HG03520 (cell line): ENCODE measurements at regions not wholly inside any gene's neighbourhood (a gene's known extent, or its start where the extent isn't known, plus 50 kb on each side); places are given as distances from the start of the nearest gene placed in this dataset.

ENCODE experiments used
- ATAC-seq: cut with Tn5 transposase; IDR thresholded peaks from one replicate; pipeline ENCODE4 v1.9.1; 2021; ENCODE audit warnings: mild to moderate bottlenecking, moderate library complexity; ENCODE audit not compliant: unreplicated experiment

GRCh38 chr10:21265622-21266021, 259.9 kb downstream of the SKIDA1 start:
- no peak for ATAC-seq

GRCh38 chr10:21264271-21264670, 261.2 kb downstream of the SKIDA1 start:
- no peak for ATAC-seq

DNA sequence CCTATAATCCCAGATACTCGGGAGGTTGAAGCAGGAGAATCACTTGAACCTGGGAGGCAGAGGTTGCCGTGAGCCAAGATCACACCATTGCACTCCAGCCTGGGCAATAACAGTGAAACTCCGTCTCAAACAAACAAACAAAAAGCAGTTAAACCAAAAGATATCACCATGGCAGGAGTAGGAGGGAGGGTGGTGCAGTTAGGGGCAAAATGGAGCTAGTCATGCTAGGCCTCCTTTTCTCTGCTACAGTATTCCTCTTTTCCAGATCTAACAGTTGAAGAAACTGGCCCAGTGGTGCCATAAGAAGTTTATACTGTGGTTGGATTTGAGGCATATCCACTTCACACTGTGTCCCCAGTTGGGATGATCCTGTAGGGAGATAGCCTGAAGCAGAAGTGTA, 261.6 kb downstream of the SKIDA1 start:
- no peak for ATAC-seq

DNA sequence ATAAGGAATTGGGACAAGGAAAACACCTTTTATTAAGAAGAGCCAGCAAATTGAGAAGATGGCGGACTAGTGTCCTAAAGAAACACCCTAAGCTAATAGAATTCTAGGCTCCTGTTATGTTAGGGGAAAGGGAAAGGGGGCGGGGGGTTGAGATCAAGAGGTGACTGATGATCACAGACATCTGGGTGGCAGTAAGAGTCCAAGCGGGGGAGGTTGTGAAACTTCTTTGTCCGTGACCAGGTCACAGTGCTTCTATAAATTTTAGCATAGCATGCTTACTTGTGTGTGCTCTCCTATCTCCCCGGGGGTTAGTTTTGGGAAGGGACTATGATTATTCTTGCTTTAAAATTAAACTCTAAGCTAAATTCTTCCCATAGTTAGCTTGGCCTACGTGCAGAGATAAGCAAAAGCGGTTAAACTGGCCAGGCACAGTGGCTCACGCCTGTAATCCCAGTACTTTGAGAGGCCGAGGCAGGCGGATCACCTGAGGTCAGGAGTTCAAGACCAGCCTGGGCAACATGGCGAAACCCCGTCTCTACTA, 262.1 kb downstream of the SKIDA1 start:
- no peak for ATAC-seq

DNA sequence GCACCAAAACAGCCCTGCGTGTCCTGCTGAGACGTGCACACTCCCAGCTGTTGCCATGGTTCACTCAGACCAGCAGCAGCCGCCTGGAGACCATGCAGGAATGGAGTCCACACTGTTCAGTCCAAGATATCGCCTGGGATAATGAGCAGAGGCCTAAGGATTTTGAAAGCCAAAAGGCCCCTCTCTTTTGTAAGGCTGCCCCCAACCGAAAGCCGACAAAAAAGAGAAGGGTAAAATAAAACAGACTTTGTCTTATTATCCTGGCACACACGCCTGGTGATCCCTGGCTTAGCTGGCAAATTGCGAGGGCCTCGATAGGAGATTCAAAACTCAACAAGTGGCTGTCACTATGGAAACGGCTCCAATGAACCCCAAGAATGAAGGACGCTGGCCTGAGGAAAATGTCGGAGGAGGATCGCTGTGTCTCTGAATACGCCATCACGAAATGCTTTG, 263.6 kb downstream of the SKIDA1 start:
- ATAC-seq = no peak

DNA sequence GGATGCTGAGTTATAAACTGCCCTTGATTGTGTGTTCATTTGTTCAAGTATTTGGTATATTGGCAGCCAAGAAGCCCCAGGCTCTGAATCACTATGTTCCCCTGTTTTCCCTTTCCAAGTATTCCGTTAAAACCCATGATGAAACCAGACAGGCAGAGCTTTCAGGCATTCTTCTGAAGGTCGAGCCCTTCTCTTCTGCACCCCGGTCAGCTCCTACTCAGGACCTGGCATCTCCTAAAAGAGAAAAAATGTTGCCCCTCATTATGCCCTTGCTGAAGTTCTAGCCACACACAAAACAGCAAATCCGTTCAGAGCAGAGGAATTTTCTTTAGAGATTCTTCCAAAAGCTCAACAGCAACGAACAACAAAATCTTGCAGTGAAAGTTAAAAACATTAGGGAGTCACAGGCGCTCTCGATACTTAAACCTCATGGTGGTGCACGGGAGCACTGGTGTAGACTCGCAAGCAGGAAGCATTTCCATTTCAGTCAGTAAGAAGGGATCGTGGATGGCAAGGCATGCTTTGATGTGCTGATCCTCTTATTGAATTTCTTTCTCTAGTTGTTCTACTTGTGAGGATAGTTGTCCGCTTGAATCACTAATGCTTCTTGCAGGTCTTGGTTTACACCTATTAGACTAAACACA, 264.9 kb downstream of the SKIDA1 start:
- no peak for ATAC-seq

- no peak for ATAC-seq
Observed at GRCh38 chr10:21260066-21260465, 265.4 kb downstream of the SKIDA1 start.

GRCh38 chr10:21257919-21258318, 267.6 kb downstream of the SKIDA1 start:
- no peak for ATAC-seq

DNA sequence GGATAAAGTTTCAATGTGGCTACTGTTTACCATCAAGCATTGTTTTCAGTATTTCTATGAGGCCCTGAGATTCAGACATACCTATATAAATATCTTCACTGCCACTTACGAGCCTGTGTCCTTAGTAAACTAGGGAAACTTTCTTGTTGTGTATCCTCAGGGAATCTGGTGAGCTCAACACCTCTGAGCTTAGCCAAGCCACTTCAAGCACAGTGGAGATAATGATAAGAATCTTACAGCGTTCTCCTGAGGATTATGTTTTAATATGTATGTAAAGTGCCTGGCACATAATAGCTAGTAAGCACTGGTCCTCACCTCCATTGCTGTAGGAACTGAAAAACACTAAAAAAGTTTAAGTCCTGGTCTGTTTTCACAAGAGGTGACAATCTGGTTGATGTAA, 268.3 kb downstream of the SKIDA1 start:
- no peak for ATAC-seq

DNA sequence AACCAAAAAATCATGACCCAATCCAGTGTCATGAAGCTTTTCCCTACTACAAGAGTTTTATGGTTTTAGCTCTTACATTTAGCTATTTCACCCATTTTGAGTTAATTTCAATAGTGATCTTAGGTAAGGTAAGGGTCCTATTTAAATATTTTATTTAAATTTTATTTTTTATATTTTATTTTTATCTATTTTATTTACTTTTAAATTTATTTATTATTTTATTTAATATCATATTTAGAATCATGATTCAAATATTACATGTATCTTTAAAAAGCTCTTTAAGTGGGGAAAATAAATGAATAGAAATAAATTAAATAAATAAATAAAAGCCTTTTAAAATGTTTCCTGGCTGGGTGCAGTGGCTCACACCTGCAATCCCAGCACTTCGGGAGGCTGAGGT, 276.0 kb downstream of the SKIDA1 start:
- ATAC-seq = no peak

GRCh38 chr10:21247592-21247991, 277.9 kb downstream of the SKIDA1 start:
- no peak for ATAC-seq

DNA sequence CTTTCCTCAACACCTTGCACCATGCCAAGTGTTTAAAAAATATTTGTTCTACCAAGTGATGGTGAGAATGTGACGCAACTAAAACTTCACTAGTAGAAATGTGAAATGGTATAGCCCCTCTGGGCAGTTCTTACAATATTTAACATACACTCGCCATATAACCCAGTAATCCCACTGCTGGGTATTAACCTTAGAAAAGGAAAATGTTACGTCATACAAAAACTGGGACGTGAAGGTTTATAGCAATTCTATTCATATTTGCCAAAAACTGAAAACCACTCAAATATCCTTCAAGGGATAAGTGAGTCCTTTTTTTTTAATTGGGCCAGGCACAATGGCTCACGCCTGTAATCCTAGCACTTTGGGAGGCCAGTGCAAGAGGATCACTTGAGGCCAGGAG, 279.3 kb downstream of the SKIDA1 start:
- ATAC-seq = no peak

- ATAC-seq = no peak
Observed at GRCh38 chr10:21243748-21244257, 281.7 kb downstream of the SKIDA1 start.

- no peak for ATAC-seq
Observed at GRCh38 chr10:21242915-21243314, 282.6 kb downstream of the SKIDA1 start.

- no peak for ATAC-seq
Observed at GRCh38 chr10:21238717-21239116, 286.8 kb downstream of the SKIDA1 start.

- no peak for ATAC-seq
Observed at GRCh38 chr10:21238044-21238443, 287.4 kb downstream of the SKIDA1 start.

- ATAC-seq = no peak
Observed at GRCh38 chr10:21234761-21235160, 290.7 kb downstream of the SKIDA1 start.

DNA sequence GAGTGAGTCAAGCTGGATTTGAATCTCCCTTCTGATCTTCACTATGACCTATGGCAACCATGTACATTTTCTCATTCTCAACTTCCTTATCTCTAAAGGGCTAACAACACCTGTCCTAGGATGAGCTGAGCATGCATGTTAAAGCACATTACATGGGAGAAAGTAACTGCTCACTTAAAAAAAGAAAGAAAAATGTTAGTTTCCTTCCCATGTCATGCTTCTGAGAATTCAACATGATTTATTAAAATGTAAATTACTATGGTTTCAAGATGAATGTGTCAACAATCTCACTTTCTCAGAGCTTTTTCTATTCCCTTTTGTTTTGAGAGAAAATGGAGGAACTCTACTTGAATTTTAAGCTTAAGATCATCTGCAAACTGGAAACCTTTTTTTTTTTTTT, 295.3 kb downstream of the SKIDA1 start:
- no peak for ATAC-seq

GRCh38 chr10:21217748-21218367, 307.6 kb downstream of the SKIDA1 start:
- no peak for ATAC-seq

- no peak for ATAC-seq
Observed at GRCh38 chr10:21217107-21217506, 308.4 kb downstream of the SKIDA1 start.

DNA sequence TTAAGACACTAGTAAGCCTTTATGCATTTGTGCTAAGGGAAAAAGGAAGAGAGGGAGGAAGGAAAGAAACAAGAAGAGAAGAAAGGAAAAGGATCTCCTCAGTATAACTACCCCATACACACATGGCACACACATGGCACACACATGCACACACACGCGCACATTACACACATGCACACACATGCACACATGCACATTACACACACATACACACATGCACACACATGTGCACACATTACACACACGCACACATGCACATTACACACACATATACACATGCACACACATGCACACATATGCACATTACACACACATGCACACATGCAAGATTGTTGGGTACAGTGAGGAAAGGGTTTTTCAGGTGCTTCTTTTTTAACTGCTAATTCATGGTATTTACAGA, 311.2 kb downstream of the SKIDA1 start:
- no peak for ATAC-seq

- no peak for ATAC-seq
Observed at GRCh38 chr10:21213381-21213780, 312.1 kb downstream of the SKIDA1 start.
